ENCODE measurements at regions not wholly inside any gene's neighbourhood (a gene's known extent, or its start where the extent isn't known, plus 50 kb on each side); places are given as distances from the start of the nearest gene placed in this dataset.

GRCh38 chr22:47448231-47449223, 686.1 kb downstream of the TBC1D22A start:
- DNase-seq, result no peak

DNA sequence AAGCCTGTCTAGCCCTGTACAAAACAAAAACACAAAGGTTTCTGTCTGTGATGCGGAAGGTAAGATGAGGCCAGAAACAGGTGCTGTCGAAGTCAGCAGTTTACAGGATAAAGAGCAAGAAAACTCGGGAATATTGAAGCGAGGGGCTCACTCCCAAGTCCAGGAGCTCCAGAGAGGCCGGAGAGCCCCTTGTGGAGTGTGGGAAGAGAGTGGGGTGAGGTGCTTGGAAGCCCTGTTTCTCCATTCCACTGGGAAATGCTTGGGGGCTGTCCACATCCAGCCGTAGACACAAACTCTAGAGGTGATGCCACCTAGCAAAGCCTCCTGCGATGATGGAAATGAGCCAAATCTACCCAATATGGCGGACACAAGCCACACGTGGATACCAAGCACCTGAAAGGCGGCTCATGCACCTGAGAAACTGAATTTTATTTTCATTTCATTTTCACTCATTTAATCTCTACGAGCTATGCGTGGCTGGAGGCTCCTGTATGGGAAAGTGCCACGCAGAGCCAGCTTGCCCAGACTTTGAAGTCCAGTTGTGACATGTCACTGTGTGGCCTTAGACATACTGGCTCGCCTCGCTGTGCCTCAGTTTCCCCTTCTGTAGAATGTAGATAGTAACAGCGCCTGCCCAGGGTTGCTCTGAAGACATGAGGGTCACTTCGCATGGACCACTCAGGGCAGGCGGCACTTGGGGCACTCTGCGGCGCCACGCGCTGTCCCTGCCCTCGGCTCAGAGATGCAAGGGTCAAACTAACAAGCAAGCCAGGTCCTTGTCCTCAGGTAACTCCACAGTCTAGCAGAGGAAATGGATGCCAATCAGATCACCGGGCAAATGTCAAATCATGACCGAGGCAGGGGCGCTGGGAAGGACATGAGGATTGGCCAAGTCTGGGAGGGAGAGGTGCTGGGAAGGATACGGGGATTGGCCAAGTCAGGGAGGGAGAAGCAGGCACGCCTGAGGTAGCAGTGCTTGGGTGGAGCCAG, 684.7 kb downstream of the TBC1D22A start:
- no peak for DNase-seq

DNA sequence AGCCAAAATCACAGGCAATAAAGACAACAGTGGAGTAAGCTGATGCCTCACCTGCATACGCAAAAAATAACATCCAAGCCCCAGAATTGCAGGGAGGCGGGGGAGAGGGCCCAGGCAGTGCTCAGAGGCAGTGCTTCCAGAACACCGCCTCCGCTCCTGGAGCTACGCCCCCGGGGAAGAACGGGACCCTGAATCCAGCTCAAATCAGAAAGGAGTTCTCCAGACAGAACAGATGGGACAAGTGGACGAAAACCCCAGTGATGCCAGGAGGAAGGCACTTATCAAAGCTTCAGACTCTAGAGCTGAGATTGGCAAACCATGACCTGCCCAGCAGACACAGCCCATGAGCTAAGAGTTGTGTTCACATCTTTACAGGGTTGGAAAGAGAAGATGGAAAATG, 683.9 kb downstream of the TBC1D22A start:
- DNase-seq, result no peak

DNA sequence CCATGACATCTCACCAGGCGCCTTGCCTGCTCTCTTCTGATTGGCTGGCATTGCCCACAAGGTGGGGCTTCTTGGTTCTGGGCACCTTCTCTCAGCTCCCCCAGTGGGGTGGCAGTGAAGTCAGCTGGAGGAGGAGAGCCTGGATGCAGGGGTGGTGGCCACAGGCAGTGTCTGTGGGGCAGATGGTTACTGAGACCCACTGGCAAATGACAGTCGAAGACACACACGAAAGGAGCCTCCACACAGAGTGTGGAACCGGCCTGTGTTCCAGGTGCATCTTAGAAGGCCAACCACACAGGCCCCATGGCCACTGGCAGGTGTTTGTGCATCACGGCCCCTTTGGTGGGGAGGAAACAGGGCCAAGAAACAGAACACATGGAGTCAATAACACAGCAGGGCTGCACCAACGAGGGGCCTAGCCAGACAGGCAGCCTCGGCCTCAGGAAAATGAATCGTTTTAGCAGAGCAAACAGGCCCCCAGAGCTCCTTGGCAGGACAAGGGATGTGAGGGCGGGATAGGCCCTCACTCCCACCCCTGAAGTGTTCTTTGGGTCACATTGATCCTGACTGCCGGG, 683.4 kb downstream of the TBC1D22A start:
- DNase-seq, result no peak

DNA sequence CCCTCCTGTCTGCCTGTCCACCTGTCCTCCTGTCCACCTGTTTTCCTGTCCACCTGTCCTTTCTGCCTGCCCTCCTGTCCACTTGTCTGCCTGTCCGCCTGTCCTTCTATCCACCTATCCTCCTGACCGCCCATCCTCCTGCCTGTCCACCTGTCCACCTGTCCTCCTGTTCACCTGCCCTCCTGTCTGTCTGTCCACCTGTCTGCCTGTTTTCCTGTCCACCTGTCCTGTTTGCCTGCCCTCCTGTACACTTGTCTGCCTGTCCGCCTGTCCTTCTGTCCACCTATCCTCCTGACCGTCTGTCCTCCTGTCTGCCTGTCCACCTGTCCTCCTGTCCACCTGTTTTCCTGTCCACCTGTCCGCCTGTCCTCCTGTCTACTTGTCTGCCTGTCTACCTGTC, 682.8 kb downstream of the TBC1D22A start:
- DNase-seq, result no peak

- DNase-seq, result no peak
Measured at GRCh38 chr22:47444746-47445065, 682.3 kb downstream of the TBC1D22A start.

DNA sequence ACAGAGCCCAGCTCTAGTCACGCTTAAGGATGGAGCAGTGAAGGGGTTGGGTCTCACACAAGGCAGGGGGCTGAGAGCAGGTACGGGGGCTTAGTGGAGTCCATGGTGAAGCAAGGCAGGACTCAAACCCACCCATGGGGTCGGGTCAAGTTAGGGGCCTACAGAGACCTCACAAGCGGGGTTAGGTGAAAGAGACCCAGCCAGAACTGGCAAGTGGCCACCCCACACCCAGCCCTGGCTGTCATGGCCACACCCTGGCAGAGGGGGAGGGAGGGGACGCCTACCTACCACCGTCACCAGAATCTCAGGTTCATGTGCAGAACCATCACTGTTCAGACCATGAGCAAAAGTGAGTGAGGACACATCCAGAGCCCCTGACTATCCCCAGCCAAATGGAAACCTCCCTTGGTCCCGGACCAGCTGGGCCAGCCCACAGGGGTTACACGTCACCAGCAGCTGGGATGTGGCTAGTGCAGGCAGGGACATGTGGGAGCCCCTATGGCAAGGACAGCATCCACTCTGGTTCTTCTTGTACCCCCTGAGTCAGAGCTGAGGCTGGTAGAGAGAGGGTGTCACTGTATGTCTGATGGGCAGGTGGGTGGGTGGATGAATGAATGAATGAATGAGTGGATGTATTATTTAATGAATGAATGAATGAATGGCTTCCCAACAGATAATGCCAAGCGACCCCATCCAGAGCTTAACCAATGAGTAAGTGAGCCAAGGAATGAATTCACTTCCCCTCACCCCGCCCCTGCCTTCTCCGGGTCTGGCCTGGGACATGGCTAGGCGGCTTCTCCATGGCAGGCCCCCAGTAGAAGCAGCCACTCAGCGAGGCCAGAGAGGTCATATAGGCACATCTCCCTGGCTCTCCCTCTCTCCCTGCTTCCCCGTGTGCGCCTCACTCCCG, 681.6 kb downstream of the TBC1D22A start:
- no peak for DNase-seq

GRCh38 chr22:47442821-47443220, 680.4 kb downstream of the TBC1D22A start:
- DNase-seq, result no peak

DNA sequence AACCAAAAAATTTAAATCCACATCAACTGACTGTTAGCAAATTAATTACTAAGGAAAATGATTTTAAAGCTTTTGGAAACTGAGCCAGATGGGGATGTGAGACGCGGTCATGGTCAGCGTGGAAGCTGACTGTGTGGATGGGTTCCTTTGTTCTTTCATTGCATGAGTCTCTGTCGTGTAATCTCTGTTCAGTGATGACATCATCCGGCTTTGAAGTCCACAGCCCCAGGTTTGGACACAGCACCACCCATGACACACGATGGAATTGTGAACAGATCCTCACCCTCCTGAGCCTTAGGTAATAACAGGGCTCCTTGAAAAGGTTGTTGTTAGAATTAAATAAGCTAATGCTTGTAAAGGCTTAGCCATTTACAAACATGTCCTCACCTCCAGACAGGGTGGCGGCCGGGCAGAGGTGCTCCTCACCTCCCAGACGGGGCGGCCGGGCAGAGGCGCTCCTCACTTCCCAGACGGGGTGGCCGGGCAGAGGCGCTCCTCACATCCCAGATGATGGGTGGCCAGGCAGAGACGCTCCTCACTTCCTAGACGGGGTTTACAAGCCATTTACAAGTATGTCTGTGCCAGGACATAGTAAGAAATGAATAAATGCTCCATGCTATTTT, 677.3 kb downstream of the TBC1D22A start:
- no peak for DNase-seq

DNA sequence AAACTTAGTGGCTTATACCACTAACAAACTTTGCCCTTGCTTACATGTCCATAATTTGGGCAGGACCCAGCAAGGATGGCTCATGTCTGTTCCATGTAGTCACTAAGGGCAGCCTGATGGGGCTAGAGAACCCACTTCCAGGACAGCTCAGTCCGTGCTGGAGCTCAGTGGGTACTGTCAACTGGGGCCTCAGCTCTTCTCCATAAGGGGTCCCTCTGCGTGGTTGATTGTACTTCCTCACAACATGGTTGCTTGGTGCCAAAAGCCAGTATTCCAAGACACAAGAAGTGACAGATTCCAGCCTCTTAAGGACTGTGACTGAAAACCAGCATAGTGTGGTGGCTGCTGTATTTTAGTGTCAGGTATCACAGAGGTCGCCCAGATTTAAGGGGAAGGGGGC, 675.2 kb downstream of the TBC1D22A start:
- DNase-seq, result no peak

DNA sequence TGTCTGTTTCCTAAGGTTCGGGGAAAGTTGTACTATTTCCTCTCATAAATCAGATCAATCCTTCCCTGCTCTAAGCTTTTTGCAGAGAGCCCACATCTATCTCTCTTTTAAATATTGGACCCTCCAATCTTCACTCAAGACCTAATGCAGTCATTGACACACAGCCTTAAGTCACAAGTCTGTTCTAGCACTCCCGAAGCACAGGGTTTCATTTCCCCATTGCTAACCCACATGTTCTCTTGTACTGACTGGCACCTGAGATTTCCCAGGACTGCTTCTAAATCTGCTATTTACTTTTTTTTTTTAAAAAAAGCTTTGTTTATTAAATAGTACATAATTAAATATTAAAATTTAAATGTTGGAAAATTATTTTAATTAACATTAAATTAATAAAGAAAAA, 674.7 kb downstream of the TBC1D22A start:
- DNase-seq, result no peak

GRCh38 chr22:47435826-47436225, 673.4 kb downstream of the TBC1D22A start:
- DNase-seq, result no peak

DNA sequence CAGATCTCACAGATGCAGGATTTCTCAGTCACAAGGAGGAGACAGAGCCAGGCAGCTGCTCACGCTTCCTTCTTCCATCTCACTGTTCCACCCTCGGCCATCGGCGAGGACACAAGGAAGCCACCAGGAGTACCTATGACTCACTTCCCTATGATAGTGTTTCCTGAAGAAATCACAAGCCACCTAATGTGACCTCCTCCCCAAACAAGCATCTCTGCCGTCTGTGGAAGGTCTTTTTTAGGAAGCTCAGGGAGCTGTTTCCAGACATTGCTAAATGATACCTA, 672.7 kb downstream of the TBC1D22A start:
- DNase-seq, result no peak

- DNase-seq, result no peak
Measured at GRCh38 chr22:47434336-47435203, 672.1 kb downstream of the TBC1D22A start.

DNA sequence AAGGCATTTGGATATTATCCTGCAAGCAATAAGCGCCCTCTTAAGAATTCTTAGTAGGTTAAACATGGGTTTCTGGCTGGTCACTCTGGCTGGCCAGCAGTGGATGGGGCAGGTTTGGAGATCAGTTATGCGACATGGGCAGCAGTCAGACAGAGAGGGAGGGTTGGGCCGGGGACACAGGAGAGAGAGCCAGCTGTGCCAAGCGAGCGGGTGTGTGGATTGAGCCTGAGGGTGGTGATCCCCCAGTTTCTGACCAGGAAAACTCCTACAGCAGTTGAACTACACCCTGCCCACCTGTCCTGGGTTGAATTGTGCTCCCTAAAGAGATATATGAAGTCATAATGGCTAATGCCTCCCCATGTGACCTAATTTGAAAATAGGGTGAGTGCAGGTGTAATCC, 671.2 kb downstream of the TBC1D22A start:
- DNase-seq, result no peak

- no peak for DNase-seq
Measured at GRCh38 chr22:47432683-47433082, 670.2 kb downstream of the TBC1D22A start.

- no peak for DNase-seq
Measured at GRCh38 chr22:47423861-47424820, 661.7 kb downstream of the TBC1D22A start.

- DNase-seq, result no peak
Measured at GRCh38 chr22:47423266-47423665, 660.8 kb downstream of the TBC1D22A start.

GRCh38 chr22:47422736-47423135, 660.3 kb downstream of the TBC1D22A start:
- DNase-seq, result no peak

- no peak for DNase-seq
Measured at GRCh38 chr22:47421846-47422245, 659.4 kb downstream of the TBC1D22A start.

Data from inflammatory macrophage treated with lipopolysaccharide for 1 hour (primary cell).